Endodermal cell (in vitro differentiated cells): ENCODE measurements at regions not wholly inside any gene's neighbourhood (a gene's known extent, or its start where the extent isn't known, plus 50 kb on each side); places are given as distances from the start of the nearest gene placed in this dataset.

ENCODE experiments used
- DNase-seq: peaks from one replicate; pipeline ENCODE4 v3.0.0-alpha.2; 2017
- H3K27ac ChIP-seq: 2 replicates; pipeline ENCODE4 v1.5.1; 2013; ENCODE audit warnings: mild to moderate bottlenecking, low read depth, low read length, moderate library complexity
- H3K27me3 ChIP-seq: 2 replicates; pipeline ENCODE4 v1.6.1; 2013; ENCODE audit warnings: mild to moderate bottlenecking, low read length, moderate library complexity; ENCODE audit not compliant: insufficient read depth, control insufficient read depth, poor library complexity, severe bottlenecking
- H3K36me3 ChIP-seq: 2 replicates; pipeline ENCODE4 v1.7.0; 2013; ENCODE audit warnings: mild to moderate bottlenecking, low read length, moderate library complexity; ENCODE audit not compliant: control insufficient read depth, insufficient read depth
- H3K4me1 ChIP-seq: one replicate; pipeline ENCODE4 v1.7.0; 2013; ENCODE audit warnings: low read length; ENCODE audit not compliant: control insufficient read depth, insufficient read depth
- H3K4me3 ChIP-seq: 2 replicates; pipeline ENCODE4 v1.5.1; 2013; ENCODE audit warnings: mild to moderate bottlenecking, low read length, moderate library complexity
- H3K9ac ChIP-seq: 2 replicates; pipeline ENCODE4 v1.6.1; 2013; ENCODE audit warnings: mild to moderate bottlenecking, low read length, moderate library complexity; ENCODE audit not compliant: poor library complexity, severe bottlenecking; ENCODE audit errors: extremely low read depth
- H3K9me3 ChIP-seq: 2 replicates; pipeline ENCODE4 v1.6.1; 2013; ENCODE audit warnings: mild to moderate bottlenecking, low read length, moderate library complexity; ENCODE audit not compliant: control insufficient read depth
- H3K27ac Mint-ChIP-seq: 2 replicates; pipeline ENCODE4 v1.8.0; 2020; ENCODE audit warnings: mixed read lengths
- H3K27me3 Mint-ChIP-seq: 2 replicates; pipeline ENCODE4 v1.8.0; 2021; ENCODE audit warnings: mild to moderate bottlenecking, mixed read lengths; ENCODE audit not compliant: insufficient read depth
- H3K36me3 Mint-ChIP-seq: 2 replicates; pipeline ENCODE4 v1.8.0; 2020; ENCODE audit warnings: low read depth, mixed read lengths
- H3K4me1 Mint-ChIP-seq: 2 replicates; pipeline ENCODE4 v1.8.0; 2020; ENCODE audit warnings: mixed read lengths
- H3K4me3 Mint-ChIP-seq: 2 replicates; pipeline ENCODE4 v1.8.0; 2020; ENCODE audit warnings: mild to moderate bottlenecking, moderate library complexity, mixed read lengths
- H3K9me3 Mint-ChIP-seq: 2 replicates; pipeline ENCODE4 v1.8.0; 2020; ENCODE audit warnings: mild to moderate bottlenecking, mixed read lengths
- WGBS, 2 experiments: methylation state at CpG; one replicate each; pipeline versions ENCODE4 v1.1.5 to v1.1.7; 2013; ENCODE audit warnings: missing lambda C conversion rate in 2 of 2, mixed read lengths in 1 of 2; ENCODE audit not compliant: insufficient coverage in 1 of 2, insufficient read length in 1 of 2; 5-methylcytosine and 5-hydroxymethylcytosine counted together
- TF ChIP-seq, protein P1 (sequence below): fragments of 200-600 bp; sonication (generic); conservative IDR thresholded peaks from 2 replicates; pipeline ENCODE4 v1.5.0; 2021; ENCODE audit warnings: antibody characterized with exemption, mild to moderate bottlenecking

DNA sequence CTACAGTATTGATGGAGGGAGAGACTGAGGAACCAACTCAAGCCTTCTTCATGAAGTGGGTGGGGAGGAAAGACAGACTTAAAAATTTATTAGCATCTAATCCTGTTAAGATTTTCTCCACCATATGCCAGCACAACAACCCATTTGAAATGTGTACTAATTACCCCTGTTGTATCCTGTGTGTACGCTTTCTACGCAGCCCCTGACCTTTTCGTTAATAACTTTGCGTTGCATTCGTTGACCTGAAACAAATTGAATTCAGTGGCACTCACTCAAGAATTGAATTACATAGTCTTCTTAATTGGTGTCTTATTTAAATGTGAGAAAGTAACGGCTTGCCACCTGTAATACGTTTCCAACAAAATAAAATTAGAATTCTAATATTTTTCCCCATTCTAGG, 113.9 kb downstream of the LINC00237 start:
- TF ChIP-seq, protein P1, sequence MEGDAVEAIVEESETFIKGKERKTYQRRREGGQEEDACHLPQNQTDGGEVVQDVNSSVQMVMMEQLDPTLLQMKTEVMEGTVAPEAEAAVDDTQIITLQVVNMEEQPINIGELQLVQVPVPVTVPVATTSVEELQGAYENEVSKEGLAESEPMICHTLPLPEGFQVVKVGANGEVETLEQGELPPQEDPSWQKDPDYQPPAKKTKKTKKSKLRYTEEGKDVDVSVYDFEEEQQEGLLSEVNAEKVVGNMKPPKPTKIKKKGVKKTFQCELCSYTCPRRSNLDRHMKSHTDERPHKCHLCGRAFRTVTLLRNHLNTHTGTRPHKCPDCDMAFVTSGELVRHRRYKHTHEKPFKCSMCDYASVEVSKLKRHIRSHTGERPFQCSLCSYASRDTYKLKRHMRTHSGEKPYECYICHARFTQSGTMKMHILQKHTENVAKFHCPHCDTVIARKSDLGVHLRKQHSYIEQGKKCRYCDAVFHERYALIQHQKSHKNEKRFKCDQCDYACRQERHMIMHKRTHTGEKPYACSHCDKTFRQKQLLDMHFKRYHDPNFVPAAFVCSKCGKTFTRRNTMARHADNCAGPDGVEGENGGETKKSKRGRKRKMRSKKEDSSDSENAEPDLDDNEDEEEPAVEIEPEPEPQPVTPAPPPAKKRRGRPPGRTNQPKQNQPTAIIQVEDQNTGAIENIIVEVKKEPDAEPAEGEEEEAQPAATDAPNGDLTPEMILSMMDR = no peak
- Histone ChIP-seq H3K4me3 (no peak overlapping the region), H3K4me1 (no peaks in the 10 kb centered on the region), H3K36me3 (no peaks in the 10 kb centered on the region), H3K27me3 (no peaks in the 10 kb centered on the region), H3K9me3 (no peaks in the 10 kb centered on the region), H3K9ac (no peak overlapping the region), H3K27ac (no peak overlapping the region)
- Mint-ChIP-seq H3K36me3 (no peaks in the 10 kb centered on the region), H3K27ac (no peak overlapping the region), H3K27me3 (peaks cover 2% of the 10 kb centered on the region), H3K9me3 (peaks cover 3% of the 10 kb centered on the region), H3K4me3 (no peak overlapping the region), H3K4me1 (peaks cover 5% of the 10 kb centered on the region)
- WGBS, 2 experiments = 93% methylated on average over 7 of the region's 7 CpGs; no CpG with 5 or more reads in 1 of the 2 experiments
- no peak for DNase-seq

DNA sequence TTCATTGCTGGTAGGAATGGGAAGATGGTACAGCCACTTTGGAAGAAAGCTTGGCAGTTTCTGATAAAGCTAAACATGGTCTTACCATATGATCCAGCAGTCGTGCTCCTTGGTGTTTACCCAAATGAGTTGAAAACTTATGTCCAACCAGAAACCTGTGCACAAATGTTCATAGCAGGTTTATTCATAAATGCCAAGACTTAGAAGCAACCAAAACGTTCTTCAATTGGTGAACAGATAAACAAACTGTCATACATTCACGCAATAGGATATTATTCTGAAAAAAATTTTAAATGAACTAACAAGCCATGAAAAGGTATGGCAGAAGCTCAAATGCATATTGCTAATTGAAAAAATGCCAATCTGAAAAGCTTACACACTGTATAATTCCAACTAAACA, 117.1 kb downstream of the LINC00237 start:
- H3K4me1 ChIP-seq = no peaks in the 10 kb centered on the region
- H3K27ac Mint-ChIP-seq = no peak overlapping the region
- H3K4me1 Mint-ChIP-seq = peaks cover 5% of the 10 kb centered on the region
- peaks cover 2% of the 10 kb centered on the region for H3K27me3 Mint-ChIP-seq
- no peak overlapping the region for H3K9ac ChIP-seq
- H3K27me3 ChIP-seq = no peaks in the 10 kb centered on the region
- H3K36me3 Mint-ChIP-seq = no peaks in the 10 kb centered on the region
- TF ChIP-seq, protein P1 = no peak
- peaks cover 3% of the 10 kb centered on the region for H3K9me3 Mint-ChIP-seq
- no peaks in the 10 kb centered on the region for H3K9me3 ChIP-seq
- no peak overlapping the region for H3K27ac ChIP-seq
- no peaks in the 10 kb centered on the region for H3K36me3 ChIP-seq
- 75 to 78% methylated on average over 1 to 3 of the region's 3 CpGs for whole genome bisulfite sequencing, 2 experiments
- no peak for DNase-seq
- no peak overlapping the region for H3K4me3 Mint-ChIP-seq
- H3K4me3 ChIP-seq = no peak overlapping the region

DNA sequence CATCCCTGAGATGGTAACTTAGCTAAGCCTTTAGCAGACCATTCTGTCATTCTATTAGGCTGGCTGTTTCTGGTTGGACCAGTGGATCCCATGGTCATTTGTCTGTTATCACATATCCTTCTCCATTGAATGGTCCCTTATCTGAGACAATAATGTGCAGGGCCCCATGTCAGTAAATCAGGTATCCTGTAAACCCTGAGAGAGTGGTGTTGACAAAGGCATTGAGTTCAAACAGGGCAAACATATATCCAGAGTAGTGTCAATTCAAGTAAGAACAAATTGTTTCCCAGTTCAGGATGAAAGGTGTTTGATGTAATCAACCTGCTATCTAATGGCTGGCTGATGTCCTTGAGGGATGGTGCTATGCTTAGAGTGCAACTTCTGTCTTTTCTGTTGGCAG, 126.2 kb downstream of the LINC00237 start:
- no peak for DNase-seq
- Mint-ChIP-seq H3K36me3 (no peaks in the 10 kb centered on the region), H3K27ac (no peak overlapping the region), H3K9me3 (peaks cover 18% of the 10 kb centered on the region), H3K4me3 (no peak overlapping the region), H3K4me1 (peaks cover 18% of the 10 kb centered on the region), H3K27me3 (peaks cover 2% of the 10 kb centered on the region)
- TF ChIP-seq, protein P1 = no peak
- Histone ChIP-seq H3K36me3 (no peaks in the 10 kb centered on the region), H3K27me3 (no peaks in the 10 kb centered on the region), H3K4me1 (peaks cover 7% of the 10 kb centered on the region), H3K9me3 (peaks cover 16% of the 10 kb centered on the region), H3K9ac (no peak overlapping the region), H3K27ac (no peak overlapping the region), H3K4me3 (no peak overlapping the region)
